Spleen (tissue), 11 donors: ENCODE measurements at regions not wholly inside any gene's neighbourhood (a gene's known extent, or its start where the extent isn't known, plus 50 kb on each side); places are given as distances from the start of the nearest gene placed in this dataset.

Experiments
- DNase-seq: peaks from one replicate; pipeline ENCODE4 v3.0.0-alpha.2; 2020
- H3K27ac ChIP-seq, 8 donors: fragments of 200-600 bp; sonication (generic) in 7 of 8; 1 replicate in 4 of 8; 2 replicates in 4 of 8; pipeline versions ENCODE4 v1.5.0 to v1.8.0; 2016 to 2021; ENCODE audit warnings: inconsistent platforms in 4 of 8, mild to moderate bottlenecking in 4 of 8, moderate library complexity in 1 of 8
- H3K27me3 ChIP-seq, 7 donors: fragments of 200-600 bp; sonication (generic) in 6 of 7; replicated peaks in 1 of 7; 1 replicate in 4 of 7; 2 replicates in 3 of 7; pipeline versions ENCODE4 v1.5.0 to v1.8.0; 2016 to 2021; ENCODE audit warnings: inconsistent platforms in 3 of 7, mild to moderate bottlenecking in 1 of 7
- H3K36me3 ChIP-seq, 6 donors: fragments of 200-600 bp; sonication (generic) in 5 of 6; 1 replicate in 4 of 6; 2 replicates in 2 of 6; pipeline versions ENCODE4 v1.5.0 to v1.8.0; 2016 to 2021; ENCODE audit warnings: inconsistent platforms in 2 of 6
- H3K4me1 ChIP-seq, 6 donors: fragments of 200-600 bp; sonication (generic) in 5 of 6; 1 replicate in 3 of 6; 2 replicates in 3 of 6; pipeline versions ENCODE4 v1.5.0 to v1.8.0; 2016 to 2021; ENCODE audit warnings: inconsistent platforms in 3 of 6
- H3K4me3 ChIP-seq, 8 donors: fragments of 200-600 bp; sonication (generic) in 7 of 8; 1 replicate in 4 of 8; 2 replicates in 4 of 8; pipeline versions ENCODE4 v1.5.0 to v1.8.0; 2016 to 2021; ENCODE audit warnings: inconsistent platforms in 4 of 8, mild to moderate bottlenecking in 4 of 8, moderate library complexity in 2 of 8
- H3K9me3 ChIP-seq, 8 donors: fragments of 200-600 bp; sonication (generic) in 7 of 8; 1 replicate in 4 of 8; 2 replicates in 4 of 8; pipeline versions ENCODE4 v1.5.0 to v1.8.0; 2016 to 2021; ENCODE audit warnings: inconsistent platforms in 4 of 8
- CTCF ChIP-seq, 11 experiments: fragments of 200-600 bp in 7 of 11; fragments of 450-650 bp in 4 of 11; sonication (generic) in 4 of 11; IDR thresholded peaks in 8 of 11; conservative IDR thresholded peaks in 3 of 11; 1 replicate in 7 of 11; 2 replicates in 4 of 11; pipeline versions ENCODE4 v1.4.0 to v1.8.0; 2016 to 2021; ENCODE audit warnings: antibody characterized with exemption in 11 of 11, inconsistent platforms in 4 of 11, mild to moderate bottlenecking in 1 of 11
- POLR2A ChIP-seq, 3 donors: fragments of 450-650 bp; IDR thresholded peaks; one replicate each; pipeline ENCODE4 v1.5.1; 2017; ENCODE audit warnings: antibody characterized with exemption in 3 of 3, mild to moderate bottlenecking in 1 of 3
- POLR2AphosphoS5 ChIP-seq, 3 donors: sonication (generic); formaldehyde crosslinking; IDR thresholded peaks; one replicate each; pipeline ENCODE4 v1.5.1; 2017; ENCODE audit warnings: antibody characterized with exemption in 3 of 3
- WGBS, 5 donors: extraction: QIAGEN DNeasy Blood & Tissue Kit in 3 of 5; methylation state at CpG; one replicate each; pipeline versions ENCODE4 v1.1.5 to v1.1.7; 2013 to 2018; 5-methylcytosine and 5-hydroxymethylcytosine counted together
- intact Hi-C: fragments of 100-400 bp; cut with DNase I; formaldehyde crosslinking; loops from one replicate; pipeline ENCODE4 v1.15.0; 2023; ENCODE audit warnings: low total_unique reads
- donor health status: healthy with polysubstance abuse.
- donor health status: DM: no; HTN: no; CAD: no; lungs with moderate emphysema.
- donor health status: DM: no; HTN: no; CAD: no.
- donor health status: Bipolar disorder and iron deficiency.
- donor health status: healthy.
- donor health status: DM: no; HTN: no; CAD: no.
- donor health status: DM: yes; HTN: yes; CAD: no.

DNA sequence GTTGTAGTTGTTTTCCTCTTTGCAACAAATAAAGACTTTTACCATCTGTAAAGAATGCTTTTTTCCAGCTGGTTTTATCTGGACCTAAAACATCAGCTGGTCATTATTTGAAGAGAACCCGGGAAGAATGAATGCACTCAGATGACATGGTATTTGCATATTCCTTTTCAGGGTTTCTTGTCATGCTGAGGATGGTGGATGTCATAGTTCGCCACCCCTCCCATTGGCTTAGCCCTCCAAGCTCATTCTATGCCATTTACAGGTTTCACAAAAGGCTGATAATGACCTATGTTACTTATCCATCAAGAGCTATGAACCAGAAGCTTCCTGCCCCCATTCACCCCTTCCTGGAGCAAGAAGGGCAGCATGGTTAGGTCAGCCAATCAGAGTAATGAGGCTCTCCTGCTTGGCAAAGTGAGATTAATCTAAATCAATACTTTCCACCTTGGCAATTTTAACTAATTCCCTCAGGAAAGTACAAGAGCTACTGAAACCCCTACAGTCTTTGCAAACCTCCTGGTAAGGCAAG, 440.5 kb upstream of the TLE4 start:
- no peaks in the 10 kb centered on the region for H3K9me3 ChIP-seq
- no peak overlapping the region for H3K4me3 ChIP-seq
- no peak for TF ChIP-seq POLR2A (IDR thresholded peaks at IDR 0.05)
- no peak for TF ChIP-seq CTCF (IDR thresholded peaks at IDR 0.05 in 8 of 11, conservative IDR thresholded peaks at IDR 0.05 in 3 of 11)
- TF ChIP-seq POLR2AphosphoS5 (IDR thresholded peaks at IDR 0.05) = no peak
- DNase-seq = no peak
- no peak overlapping the region for H3K27ac ChIP-seq
- no peaks in the 10 kb centered on the region for H3K27me3 ChIP-seq
- no peaks in the 10 kb centered on the region for H3K36me3 ChIP-seq
- intact Hi-C loops = no loop called here
- WGBS, 5 donors = 72 to 95% (median 87%) methylated on average over 2 of the region's 2 CpGs
- peaks cover 0 to 11% (median 0%) of the 10 kb centered on the region in 6 donors for H3K4me1 ChIP-seq

DNA sequence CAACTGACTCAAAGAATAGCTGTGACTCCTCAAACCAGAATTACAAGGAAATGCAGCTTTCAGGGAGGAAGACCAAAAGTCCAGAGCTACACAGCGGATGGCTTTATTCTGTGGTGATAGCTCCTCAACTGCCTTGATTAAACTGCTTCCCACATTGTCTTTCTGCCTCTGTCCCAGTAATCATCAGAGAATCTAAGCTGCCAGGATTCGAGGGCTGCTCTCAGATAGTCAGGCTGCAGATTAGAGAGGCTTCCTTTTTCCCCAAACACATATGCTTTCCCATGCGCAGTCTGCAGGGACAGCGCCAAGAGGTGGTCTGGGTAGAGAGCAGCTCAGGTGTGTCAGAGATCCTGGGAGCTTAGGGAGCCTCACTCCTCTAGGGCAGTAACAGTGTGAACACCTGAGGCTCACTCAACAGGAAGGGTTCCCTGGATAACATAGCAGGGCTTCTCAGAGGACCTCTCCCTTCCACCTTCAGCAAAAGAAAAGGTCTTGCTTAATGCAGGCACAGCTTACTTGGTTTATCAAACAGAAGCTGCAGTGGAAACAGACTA, 439.9 kb upstream of the TLE4 start:
- no peaks in the 10 kb centered on the region for H3K27me3 ChIP-seq
- no peak for TF ChIP-seq POLR2A (IDR thresholded peaks at IDR 0.05)
- no peak for TF ChIP-seq POLR2AphosphoS5 (IDR thresholded peaks at IDR 0.05)
- no peak for TF ChIP-seq CTCF (IDR thresholded peaks at IDR 0.05 in 8 of 11, conservative IDR thresholded peaks at IDR 0.05 in 3 of 11)
- H3K27ac ChIP-seq = no peak overlapping the region
- WGBS, 5 donors = 85 to 92% (median 85%) methylated on average over 4 of the region's 4 CpGs
- intact Hi-C loops = no loop called here
- peaks cover 0 to 11% (median 0%) of the 10 kb centered on the region in 6 donors for H3K4me1 ChIP-seq
- DNase-seq = no peak
- no peaks in the 10 kb centered on the region for H3K36me3 ChIP-seq
- no peak overlapping the region for H3K4me3 ChIP-seq
- no peaks in the 10 kb centered on the region for H3K9me3 ChIP-seq

- Histone ChIP-seq H3K4me3 (no peak overlapping the region), H3K36me3 (no peaks in the 10 kb centered on the region), H3K27me3 (no peaks in the 10 kb centered on the region), H3K27ac (no peak overlapping the region), H3K4me1 (peaks cover 0 to 9% (median 0%) of the 10 kb centered on the region in 6 donors), H3K9me3 (no peaks in the 10 kb centered on the region)
- no peak for DNase-seq
- 61 to 75% (median 61%) methylated on average over 5 of the region's 5 CpGs for WGBS, 5 donors
- TF ChIP-seq POLR2AphosphoS5 (IDR thresholded peaks at IDR 0.05) = no peak
- no peak for TF ChIP-seq POLR2A (IDR thresholded peaks at IDR 0.05)
- no peak for TF ChIP-seq CTCF (IDR thresholded peaks at IDR 0.05 in 8 of 11, conservative IDR thresholded peaks at IDR 0.05 in 3 of 11)
- intact Hi-C loops = no loop called here
Measured at GRCh38 chr9:79134654-79135053, 437.1 kb upstream of the TLE4 start.

- H3K27me3 ChIP-seq = no peaks in the 10 kb centered on the region
- intact Hi-C loops = no loop called here
- no peaks in the 10 kb centered on the region for H3K36me3 ChIP-seq
- 68 to 88% (median 83%) methylated on average over 5 of the region's 5 CpGs for WGBS, 5 donors
- DNase-seq = no peak
- no peaks in the 10 kb centered on the region for H3K4me1 ChIP-seq
- H3K4me3 ChIP-seq = no peak overlapping the region
- H3K27ac ChIP-seq = no peak overlapping the region
- no peak for TF ChIP-seq POLR2AphosphoS5 (IDR thresholded peaks at IDR 0.05)
- TF ChIP-seq POLR2A (IDR thresholded peaks at IDR 0.05) = no peak
- no peak for TF ChIP-seq CTCF (IDR thresholded peaks at IDR 0.05 in 8 of 11, conservative IDR thresholded peaks at IDR 0.05 in 3 of 11)
- H3K9me3 ChIP-seq = no peaks in the 10 kb centered on the region
Measured at GRCh38 chr9:79135681-79136415, 435.9 kb upstream of the TLE4 start.
